Posterior cingulate gyrus (tissue), 11 donors: ENCODE measurements at regions not wholly inside any gene's neighbourhood (a gene's known extent, or its start where the extent isn't known, plus 50 kb on each side); places are given as distances from the start of the nearest gene placed in this dataset.
A peak's percentile ranks its signal among the peaks of the same experiment; 100 is the strongest.

Source experiments
- DNase-seq, 10 donors: peaks; one replicate each; pipeline versions ENCODE4 v3.0.0 to v3.0.0-alpha.2; 2020 to 2021; ENCODE audit warnings: mixed read lengths in 3 of 10
- intact Hi-C: fragments of 100-400 bp; cut with DNase I; formaldehyde crosslinking; loops from one replicate; pipeline ENCODE4 v1.15.1; 2023

DNA sequence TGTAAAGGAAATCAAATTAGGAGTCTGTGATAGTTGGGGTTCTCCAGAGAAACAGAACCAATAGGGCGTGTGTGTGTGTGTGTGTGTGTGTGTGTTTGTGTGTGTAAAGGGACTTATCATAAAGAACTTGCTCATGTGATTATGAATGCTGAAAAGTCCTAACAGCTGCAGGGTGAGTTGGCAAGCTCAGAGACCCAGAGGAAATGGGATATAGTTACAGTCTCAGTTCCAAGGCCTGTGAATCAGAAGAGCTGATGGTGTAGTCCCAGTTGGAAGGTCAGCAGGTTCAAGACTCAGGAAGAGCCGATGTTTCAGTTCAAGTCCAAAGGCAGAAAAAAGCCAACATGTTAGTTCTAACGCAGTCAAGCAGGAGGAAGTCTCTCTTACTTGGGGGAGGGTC, 214.2 kb downstream of the ELAVL2 start:
- intact Hi-C loops, result no loop called here
- no peak for DNase-seq

DNA sequence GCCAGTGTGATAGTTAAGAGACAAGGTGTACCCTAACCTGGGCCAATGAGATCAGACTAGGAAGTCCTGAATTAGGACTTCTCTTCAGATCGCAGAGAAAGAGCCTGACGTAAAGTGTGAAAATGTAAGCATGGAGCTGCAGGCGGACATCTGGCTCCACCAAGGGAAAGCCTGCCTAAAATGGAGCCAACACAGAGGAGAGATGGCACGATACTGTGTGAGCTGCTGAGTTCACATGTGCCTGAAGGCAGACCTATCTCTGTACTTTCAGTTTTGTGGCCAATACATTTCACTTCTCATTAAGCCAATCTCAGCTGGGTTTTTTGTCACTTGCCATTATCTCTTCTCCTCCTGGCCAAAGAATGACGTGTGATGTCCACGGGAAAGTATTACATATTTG, 210.5 kb downstream of the ELAVL2 start:
- peak in 4 of 10 donors; percentile 9 to 73 (median 42) for DNase-seq
- intact Hi-C loops, result no loop called here

DNA sequence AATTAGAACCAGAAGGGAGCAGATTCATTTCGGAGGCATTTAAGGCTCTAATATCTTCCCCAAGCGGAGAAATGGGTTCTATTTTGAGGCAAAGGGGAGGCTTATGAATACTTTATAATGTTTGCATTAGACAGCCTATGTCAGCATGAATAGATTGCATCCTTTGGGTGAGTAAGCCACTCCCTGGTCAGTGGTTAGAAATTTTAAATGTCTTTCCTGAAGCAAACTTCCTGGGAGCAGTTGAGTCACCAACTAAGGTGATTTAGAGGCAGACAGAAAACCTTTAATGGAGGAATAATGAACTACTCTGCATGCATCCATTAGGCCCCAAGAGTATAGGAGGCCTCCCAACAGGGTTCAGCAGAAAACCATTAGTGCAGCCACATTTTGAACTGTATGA, 204.9 kb downstream of the ELAVL2 start:
- no peak for DNase-seq
- intact Hi-C loops, result no loop called here

GRCh38 chr9:23621924-23622323, 204.1 kb downstream of the ELAVL2 start:
- no peak for DNase-seq

GRCh38 chr9:23622396-23622795, 203.6 kb downstream of the ELAVL2 start:
- intact Hi-C loops, result no loop called here
- no peak for DNase-seq

More at GRCh38 chr9:23621924-23622323, 204.1 kb downstream of the ELAVL2 start:
- intact Hi-C loops, result no loop called here

GRCh38 chr9:23630488-23630887, 195.6 kb downstream of the ELAVL2 start:
- intact Hi-C loops, result no loop called here
- DNase-seq, result no peak

- intact Hi-C loops, result no loop called here
- no peak for DNase-seq
Measured at GRCh38 chr9:23635276-23635675, 190.8 kb downstream of the ELAVL2 start.

- intact Hi-C loops, result no loop called here
- DNase-seq, result no peak
Measured at GRCh38 chr9:23636199-23636598, 189.8 kb downstream of the ELAVL2 start.

- DNase-seq, result no peak
- intact Hi-C loops, result no loop called here
Measured at GRCh38 chr9:23638011-23638410, 188.0 kb downstream of the ELAVL2 start.

GRCh38 chr9:23638837-23639426, 187.1 kb downstream of the ELAVL2 start:
- intact Hi-C loops, result no loop called here
- no peak for DNase-seq
